Suprapubic skin (tissue), 4 donors: ENCODE measurements at regions not wholly inside any gene's neighbourhood (a gene's known extent, or its start where the extent isn't known, plus 50 kb on each side); places are given as distances from the start of the nearest gene placed in this dataset.

Experiments used
- DNase-seq, 2 donors: peaks; one replicate each; pipeline ENCODE4 v3.0.0-alpha.2; 2019; ENCODE audit warnings: low spot score in 2 of 2
- H3K27ac ChIP-seq: fragments of 200-600 bp; sonication (generic); one replicate; pipeline ENCODE4 v1.5.1; 2019
- H3K27me3 ChIP-seq: fragments of 200-600 bp; sonication (generic); one replicate; pipeline ENCODE4 v1.5.1; 2019
- H3K36me3 ChIP-seq: fragments of 200-600 bp; sonication (generic); one replicate; pipeline ENCODE4 v1.5.1; 2019
- H3K4me1 ChIP-seq: fragments of 200-600 bp; sonication (generic); one replicate; pipeline ENCODE4 v1.5.1; 2019
- H3K4me3 ChIP-seq: fragments of 200-600 bp; sonication (generic); one replicate; pipeline ENCODE4 v1.5.1; 2019; ENCODE audit warnings: mild to moderate bottlenecking
- H3K9me3 ChIP-seq: fragments of 200-600 bp; sonication (generic); one replicate; pipeline ENCODE4 v1.5.1; 2019
- CTCF ChIP-seq, 2 donors: fragments of 200-600 bp in 1 of 2; fragments of 450-650 bp in 1 of 2; sonication (generic) in 1 of 2; IDR thresholded peaks; one replicate each; pipeline ENCODE4 v1.5.1; 2016 to 2019; ENCODE audit warnings: antibody characterized with exemption in 2 of 2, mild to moderate bottlenecking in 1 of 2, moderate library complexity in 1 of 2
- EP300 ChIP-seq: sonication (generic); formaldehyde crosslinking; IDR thresholded peaks from one replicate; pipeline ENCODE4 v1.6.1; 2017; ENCODE audit warnings: antibody characterized with exemption
- POLR2A ChIP-seq, 2 donors: fragments of 450-650 bp; IDR thresholded peaks; one replicate each; pipeline ENCODE4 v1.6.1; 2017; ENCODE audit warnings: antibody characterized with exemption in 2 of 2, mild to moderate bottlenecking in 2 of 2, moderate library complexity in 2 of 2
- POLR2AphosphoS5 ChIP-seq, 3 donors: sonication (generic); formaldehyde crosslinking; IDR thresholded peaks; one replicate each; pipeline ENCODE4 v1.6.1; 2017; ENCODE audit warnings: antibody characterized with exemption in 3 of 3
- WGBS: methylation state at CpG from one replicate; pipeline ENCODE4 v1.1.5; 2018; 5-methylcytosine and 5-hydroxymethylcytosine counted together

GRCh38 chr13:73803997-73804396 is 330.2 kb downstream of the KLF12 start:
- 62% methylated on average over 1 of the region's 1 CpG for WGBS
- TF ChIP-seq POLR2A (IDR thresholded peaks at IDR 0.05) (no peak), EP300 (no peak), CTCF (IDR thresholded peaks at IDR 0.05) (no peak), POLR2AphosphoS5 (IDR thresholded peaks at IDR 0.05) (no peak)
- no peaks in the 10 kb centered on the region for H3K4me1 ChIP-seq
- DNase-seq, result no peak
- no peak overlapping the region for H3K27ac ChIP-seq
- no peak overlapping the region for H3K4me3 ChIP-seq
- no peaks in the 10 kb centered on the region for H3K27me3 ChIP-seq
- H3K9me3 ChIP-seq, result no peaks in the 10 kb centered on the region
- no peaks in the 10 kb centered on the region for H3K36me3 ChIP-seq

- whole genome bisulfite sequencing, result 81% methylated on average over 2 of the region's 2 CpGs
- Histone ChIP-seq H3K9me3 (no peaks in the 10 kb centered on the region), H3K27me3 (no peaks in the 10 kb centered on the region), H3K27ac (no peak overlapping the region), H3K36me3 (no peaks in the 10 kb centered on the region), H3K4me1 (no peaks in the 10 kb centered on the region), H3K4me3 (no peak overlapping the region)
- DNase-seq, result no peak
- TF ChIP-seq CTCF (IDR thresholded peaks at IDR 0.05), result no peak
- no peak for TF ChIP-seq EP300
- no peak for TF ChIP-seq POLR2A (IDR thresholded peaks at IDR 0.05)
- no peak for TF ChIP-seq POLR2AphosphoS5 (IDR thresholded peaks at IDR 0.05)
These were observed 334.2 kb downstream of the KLF12 start for GRCh38 chr13:73800011-73800410.

DNA sequence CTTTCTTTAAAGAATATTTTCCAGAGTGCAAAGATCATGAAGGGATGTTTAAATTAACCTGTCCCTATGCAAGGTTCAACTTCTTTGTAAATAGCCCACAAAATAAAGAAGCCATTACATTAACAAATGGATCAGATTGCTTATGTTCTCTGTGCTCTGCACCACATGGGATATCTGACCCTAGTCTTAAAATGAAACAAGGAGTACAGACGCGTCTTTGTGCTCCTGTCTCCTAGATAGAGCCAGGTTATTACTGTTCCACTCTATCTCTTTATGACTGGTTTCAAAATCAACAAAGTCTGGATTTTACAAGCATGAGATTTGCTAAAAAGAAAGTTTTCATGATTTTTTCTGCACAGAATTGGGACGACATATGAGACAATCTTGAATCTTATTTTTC is 339.4 kb downstream of the KLF12 start:
- H3K27ac ChIP-seq, result no peak overlapping the region
- TF ChIP-seq CTCF (IDR thresholded peaks at IDR 0.05) (no peak), POLR2A (IDR thresholded peaks at IDR 0.05) (no peak), POLR2AphosphoS5 (IDR thresholded peaks at IDR 0.05) (no peak), EP300 (no peak)
- H3K36me3 ChIP-seq, result no peaks in the 10 kb centered on the region
- 95% methylated on average over 3 of the region's 3 CpGs for WGBS
- H3K4me1 ChIP-seq, result no peaks in the 10 kb centered on the region
- no peaks in the 10 kb centered on the region for H3K27me3 ChIP-seq
- no peak for DNase-seq
- no peak overlapping the region for H3K4me3 ChIP-seq
- H3K9me3 ChIP-seq, result no peaks in the 10 kb centered on the region

GRCh38 chr13:73793361-73793760 is 340.8 kb downstream of the KLF12 start:
- H3K27me3 ChIP-seq, result no peaks in the 10 kb centered on the region
- H3K36me3 ChIP-seq, result no peaks in the 10 kb centered on the region
- H3K27ac ChIP-seq, result no peak overlapping the region
- no peaks in the 10 kb centered on the region for H3K4me1 ChIP-seq
- TF ChIP-seq POLR2A (IDR thresholded peaks at IDR 0.05) (no peak), CTCF (IDR thresholded peaks at IDR 0.05) (no peak), POLR2AphosphoS5 (IDR thresholded peaks at IDR 0.05) (no peak), EP300 (no peak)
- H3K4me3 ChIP-seq, result no peak overlapping the region
- DNase-seq, result no peak
- H3K9me3 ChIP-seq, result no peaks in the 10 kb centered on the region

GRCh38 chr13:73792796-73793195 is 341.4 kb downstream of the KLF12 start:
- Histone ChIP-seq H3K36me3 (no peaks in the 10 kb centered on the region), H3K4me1 (no peaks in the 10 kb centered on the region), H3K4me3 (no peak overlapping the region), H3K27ac (no peak overlapping the region), H3K27me3 (no peaks in the 10 kb centered on the region), H3K9me3 (no peaks in the 10 kb centered on the region)
- no peak for TF ChIP-seq EP300
- no peak for TF ChIP-seq CTCF (IDR thresholded peaks at IDR 0.05)
- no peak for TF ChIP-seq POLR2AphosphoS5 (IDR thresholded peaks at IDR 0.05)
- no peak for TF ChIP-seq POLR2A (IDR thresholded peaks at IDR 0.05)
- 78% methylated on average over 5 of the region's 5 CpGs for WGBS
- DNase-seq, result no peak
